GM12864 (cell line): ENCODE measurements at regions not wholly inside any gene's neighbourhood (a gene's known extent, or its start where the extent isn't known, plus 50 kb on each side); places are given as distances from the start of the nearest gene placed in this dataset.

Experiments used
- DNase-seq: peaks from one replicate; pipeline ENCODE4 v3.0.0-alpha.2; 2011; ENCODE audit warnings: low read depth
- H3K4me3 ChIP-seq: 2 replicates; pipeline ENCODE4 v1.5.1; 2011; ENCODE audit warnings: mild to moderate bottlenecking, low read depth, low read length, control low read depth
- CTCF ChIP-seq: IDR thresholded peaks from 2 replicates; pipeline ENCODE4 v1.5.1; 2011; ENCODE audit warnings: low read depth, mild to moderate bottlenecking, moderate library complexity, low read length, control low read depth, inconsistent platforms; ENCODE audit errors: missing control alignments

- no peak for DNase-seq
- no peak overlapping the region for H3K4me3 ChIP-seq
- no peak for TF ChIP-seq CTCF
These were observed 64.5 kb upstream of the HDAC4 start for GRCh38 chr2:239465017-239466001.

- no peak for DNase-seq
- TF ChIP-seq CTCF: no peak
- no peak overlapping the region for H3K4me3 ChIP-seq
These were observed 63.6 kb upstream of the HDAC4 start for GRCh38 chr2:239464166-239465016.

- TF ChIP-seq CTCF: no peak
- H3K4me3 ChIP-seq: no peak overlapping the region
- no peak for DNase-seq
These were observed 62.8 kb upstream of the HDAC4 start for GRCh38 chr2:239463541-239464165.

- TF ChIP-seq CTCF: no peak
- no peak for DNase-seq
- no peak overlapping the region for H3K4me3 ChIP-seq
These were observed 62.1 kb upstream of the HDAC4 start for GRCh38 chr2:239462671-239463506.

- no peak for DNase-seq
- no peak overlapping the region for H3K4me3 ChIP-seq
These were observed 61.3 kb upstream of the HDAC4 start for GRCh38 chr2:239462191-239462515.

More at GRCh38 chr2:239462191-239462515, 61.3 kb upstream of the HDAC4 start:
- TF ChIP-seq CTCF: no peak
